ENCODE measurements at regions not wholly inside any gene's neighbourhood (a gene's known extent, or its start where the extent isn't known, plus 50 kb on each side); places are given as distances from the start of the nearest gene placed in this dataset.

GRCh38 chr17:77266891-77267341, 126.1 kb downstream of the SEC14L1 start:
- no peak for DNase-seq

GRCh38 chr17:77269696-77270681, 129.2 kb downstream of the SEC14L1 start:
- DNase-seq, result no peak

GRCh38 chr17:77271411-77271810, 130.6 kb downstream of the SEC14L1 start:
- no peak for DNase-seq

DNA sequence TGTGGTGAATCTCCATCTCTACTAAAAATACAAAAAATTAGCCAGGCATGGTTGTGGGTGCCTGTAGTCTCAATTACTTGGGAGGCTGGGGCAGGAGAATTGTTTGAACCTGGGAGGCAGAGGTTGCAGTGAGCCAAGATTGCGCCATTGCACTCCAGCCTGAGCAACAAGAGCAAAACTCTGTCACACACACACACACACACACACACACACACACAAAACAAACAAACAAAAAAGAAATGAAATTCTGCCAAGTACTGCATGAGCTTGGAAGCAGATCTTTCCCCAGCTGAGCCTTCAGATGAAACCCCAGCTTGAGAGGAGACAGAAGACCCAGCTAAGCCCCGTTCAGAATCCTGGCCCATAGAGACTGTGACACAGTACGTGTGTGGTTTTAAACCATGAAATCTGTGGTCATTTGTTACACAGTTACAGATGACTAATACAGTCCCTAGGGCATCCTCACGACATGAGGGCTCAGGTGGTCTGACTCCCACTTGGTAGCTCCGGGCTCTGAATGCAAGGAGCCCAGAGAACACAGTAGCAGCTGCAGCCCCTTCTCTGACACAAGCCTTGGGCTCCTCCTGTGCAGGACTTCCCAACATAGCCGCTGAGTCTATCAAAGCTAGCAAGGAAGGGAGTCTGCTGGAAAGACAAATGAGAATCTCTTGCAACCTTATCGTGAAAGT, 132.8 kb downstream of the SEC14L1 start:
- DNase-seq, result no peak

DNA sequence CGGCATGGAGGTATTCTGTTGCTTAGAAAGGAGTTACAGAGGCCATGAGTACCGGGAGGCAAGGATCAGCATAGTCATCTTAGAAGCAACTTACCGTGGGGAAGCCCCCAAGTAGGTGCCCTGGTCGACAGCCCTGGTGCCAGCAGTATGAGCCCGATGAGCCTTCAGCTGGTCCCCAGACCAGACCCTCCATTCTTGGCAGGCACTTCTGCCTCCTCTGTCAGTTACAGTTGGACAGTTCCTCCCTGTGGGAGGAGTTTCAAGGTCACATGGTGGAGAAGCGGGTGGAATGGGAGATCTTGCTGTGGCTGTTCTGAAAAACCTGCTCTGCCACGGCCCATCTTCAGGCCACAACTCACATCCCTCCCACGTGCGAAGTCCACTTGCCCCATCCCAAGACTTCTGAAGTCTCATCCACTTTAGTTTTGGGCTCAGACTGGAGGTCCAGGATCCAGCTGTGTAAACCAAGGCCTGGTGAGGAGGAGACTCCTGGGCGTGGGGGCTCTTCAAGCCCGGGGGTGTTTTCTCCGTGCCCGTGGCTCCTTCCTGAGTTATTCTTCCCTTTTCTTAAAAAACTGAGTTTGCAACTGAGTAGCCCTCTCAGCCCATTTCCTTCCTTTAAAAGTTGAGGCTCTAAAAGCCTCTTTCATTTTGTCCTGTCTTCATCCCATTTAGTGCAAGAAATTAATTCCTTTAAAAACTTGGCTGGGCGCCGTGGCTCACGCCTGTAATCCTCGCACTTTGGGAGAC, 133.5 kb downstream of the SEC14L1 start:
- no peak for DNase-seq

GRCh38 chr17:77279448-77280303, 138.9 kb downstream of the SEC14L1 start:
- no peak for DNase-seq

DNA sequence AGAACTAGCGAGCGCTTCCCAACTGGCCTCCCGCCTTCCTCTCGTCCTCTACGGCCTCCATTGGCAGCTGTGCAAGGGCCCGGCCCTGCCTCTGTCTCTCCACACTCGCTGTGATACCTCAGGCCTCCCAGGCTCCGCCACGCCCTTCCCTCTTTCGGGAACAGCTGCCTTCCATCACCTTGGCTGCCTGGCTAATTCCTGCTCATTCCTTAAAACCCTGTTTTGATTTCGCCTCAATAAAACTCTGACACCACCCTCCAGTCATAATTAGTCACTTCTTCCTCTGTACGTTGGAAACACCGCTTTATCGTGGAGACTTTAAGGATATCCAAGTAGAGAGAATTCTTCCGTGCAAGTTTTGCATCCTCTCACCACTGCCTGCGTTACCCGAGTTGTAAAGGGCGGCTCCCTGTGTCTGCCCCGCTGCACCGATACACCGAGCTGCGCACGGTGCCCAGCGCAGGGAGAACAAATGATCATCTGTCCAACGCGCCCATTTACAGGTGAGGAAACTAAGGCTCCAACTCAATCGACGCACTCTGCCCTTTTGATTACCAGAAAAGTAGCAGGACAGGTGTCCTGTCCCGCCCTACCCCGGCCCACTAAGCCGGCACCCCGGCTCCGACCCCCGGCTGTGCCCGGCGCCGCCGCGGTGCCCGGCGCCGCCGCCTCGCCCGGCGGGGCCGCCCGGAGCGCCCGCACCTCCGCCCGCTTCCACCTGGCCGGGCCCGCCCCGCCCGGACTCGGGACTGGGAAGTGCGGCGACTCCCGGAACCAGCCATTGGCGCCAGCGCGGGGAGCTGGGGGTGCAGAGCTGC, 139.7 kb downstream of the SEC14L1 start:
- DNase-seq, result no peak

- DNase-seq, result peak; percentile 62
These were observed 140.5 kb downstream of the SEC14L1 start for GRCh38 chr17:77281122-77281903.

- no peak for DNase-seq
These were observed 141.2 kb downstream of the SEC14L1 start for GRCh38 chr17:77281904-77282367.

DNA sequence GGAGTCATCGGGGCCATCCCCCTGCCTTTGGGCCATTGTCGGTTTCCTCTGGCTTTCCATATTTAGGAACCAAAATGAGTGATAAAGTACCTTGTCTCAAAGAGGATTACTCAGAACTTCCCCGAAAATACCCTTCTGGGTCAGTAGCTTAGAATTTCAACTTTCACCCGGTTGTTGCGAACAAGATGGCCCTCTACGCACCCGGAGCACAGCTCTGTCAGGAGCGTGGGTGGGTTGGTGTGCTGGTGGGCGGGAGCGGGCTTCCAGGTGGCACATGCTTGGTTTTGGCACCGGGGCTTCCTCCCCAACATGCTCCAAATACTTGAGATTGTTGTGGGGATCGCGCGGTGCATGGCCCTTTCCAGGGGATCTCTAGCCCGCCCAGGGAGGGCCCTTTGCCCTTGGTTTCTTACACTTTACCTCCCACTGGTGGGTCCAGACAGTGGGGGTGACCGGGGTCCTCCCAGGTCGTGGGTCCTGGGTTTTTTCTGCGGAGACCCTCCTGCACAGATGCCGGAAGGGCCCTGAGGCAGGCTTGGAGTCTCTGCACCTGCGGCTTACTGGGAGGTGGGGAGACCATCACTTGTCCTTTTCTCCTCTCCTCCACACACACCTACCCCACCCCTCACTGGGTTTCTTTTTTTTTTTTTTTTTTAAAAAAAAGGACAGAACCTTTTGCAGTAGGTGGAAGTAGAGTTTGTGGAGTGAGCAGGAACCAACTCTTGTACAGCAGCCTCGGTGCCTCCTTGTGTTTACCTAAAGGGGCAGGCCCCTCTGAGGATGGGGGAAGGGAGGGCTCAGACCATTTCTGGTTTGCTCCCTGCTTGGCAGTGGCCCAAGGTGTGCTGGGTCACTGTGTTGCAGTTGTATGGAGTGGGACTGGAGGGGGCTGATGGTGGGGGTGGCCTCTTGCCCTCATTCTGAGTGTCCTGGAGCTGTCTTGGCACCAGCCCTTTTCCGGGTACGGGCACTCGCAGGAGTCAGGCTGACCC, 142.1 kb downstream of the SEC14L1 start:
- no peak for DNase-seq

- no peak for DNase-seq
These were observed 143.4 kb downstream of the SEC14L1 start for GRCh38 chr17:77284023-77284617.

DNA sequence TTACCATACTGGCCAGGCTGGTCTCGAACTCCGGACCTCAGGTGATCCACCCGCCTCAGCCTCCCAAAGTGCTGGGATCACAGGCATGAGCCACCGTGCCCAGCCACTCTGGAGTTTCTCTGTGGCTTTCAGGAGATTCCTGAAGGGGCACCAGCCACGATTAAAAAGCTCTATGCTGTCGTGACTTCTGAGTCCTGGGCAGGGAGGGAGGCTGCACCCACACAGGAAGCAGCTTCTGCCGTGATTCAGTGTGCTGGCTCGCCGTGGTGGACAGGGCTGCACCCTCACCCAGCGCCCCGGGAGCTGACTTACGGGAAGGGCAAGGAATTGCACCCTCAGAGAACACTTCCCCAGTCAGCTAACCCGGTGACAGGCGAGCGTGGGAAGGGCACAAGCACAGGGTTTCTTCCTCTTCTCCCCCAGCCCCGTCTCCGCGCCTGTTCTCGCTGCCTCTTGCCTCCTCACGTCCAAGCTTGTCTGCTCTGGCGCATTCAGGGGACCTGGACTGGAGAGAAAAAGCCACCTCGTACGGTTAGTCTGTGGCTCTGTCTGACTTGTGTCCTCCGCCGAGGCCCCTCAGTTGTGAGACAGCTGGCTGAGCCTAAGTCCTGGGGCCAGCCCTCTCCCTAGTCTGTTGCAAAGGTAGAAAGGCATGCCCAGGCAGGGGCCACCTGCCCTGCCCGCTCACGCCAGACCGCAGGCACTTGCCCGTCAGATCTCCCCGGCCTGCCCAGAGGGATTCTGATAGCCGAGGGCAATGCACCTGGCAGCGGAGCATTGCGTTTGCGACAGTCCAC, 145.0 kb downstream of the SEC14L1 start:
- no peak for DNase-seq

DNA sequence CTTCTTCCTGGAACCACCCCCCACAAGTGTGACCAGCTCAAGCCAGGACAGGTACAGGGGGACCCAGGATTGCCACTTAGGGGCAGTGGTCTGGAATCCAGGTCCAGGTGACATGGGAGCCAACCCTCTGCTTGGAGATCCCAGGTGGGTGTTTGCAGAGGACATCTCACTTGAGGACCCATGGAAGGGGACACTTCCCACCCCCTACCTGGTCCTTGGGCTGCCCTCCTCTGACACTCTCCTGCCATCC, 145.5 kb downstream of the SEC14L1 start:
- no peak for DNase-seq

- DNase-seq, result no peak
These were observed 146.1 kb downstream of the SEC14L1 start for GRCh38 chr17:77286641-77287431.

GRCh38 chr17:77287432-77288068, 146.8 kb downstream of the SEC14L1 start:
- DNase-seq, result no peak

DNA sequence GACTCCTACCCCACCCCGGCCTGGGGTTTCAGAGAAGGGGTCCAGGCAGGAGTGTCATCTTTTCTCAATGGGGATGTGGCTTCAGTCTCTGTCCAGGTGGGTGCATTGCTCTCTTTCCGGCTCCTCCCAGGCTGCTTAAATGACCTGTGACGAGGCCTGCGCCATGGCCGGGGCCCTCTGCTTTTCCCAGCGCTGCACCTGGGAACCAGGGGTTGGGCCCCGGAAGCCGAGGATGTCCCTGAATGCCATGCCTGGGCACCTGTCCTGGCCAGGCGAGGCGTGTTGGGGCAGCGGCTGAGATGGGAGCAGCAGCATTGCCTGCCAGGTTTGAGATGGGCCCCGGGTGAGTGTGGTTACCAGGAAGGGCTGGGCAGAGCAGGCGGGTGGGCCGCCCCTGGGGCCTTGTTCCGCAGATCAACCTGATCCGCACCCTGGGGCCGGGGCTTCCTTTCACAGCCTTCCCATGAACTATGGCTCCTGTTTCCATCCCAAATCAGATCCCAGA, 147.4 kb downstream of the SEC14L1 start:
- DNase-seq, result no peak

All from stimulated activated CD4-positive, alpha-beta T cell treated with anti-CD3 and anti-CD28 coated beads, Interleukin-4, amount 100 ng/mL, for 1 hour (primary cell).